ENCODE measurements at regions not wholly inside any gene's neighbourhood (a gene's known extent, or its start where the extent isn't known, plus 50 kb on each side); places are given as distances from the start of the nearest gene placed in this dataset.
"Not testable (repeated sequence)": the region's sequence is repeated elsewhere in the genome, so short reads cannot be mapped to it uniquely, and the experiment has no call there.

GRCh38 chr10:16231176-16231575, 205.6 kb upstream of the PTER start:
- intact Hi-C loops (cut with micrococcal nuclease) = no loop called here

GRCh38 chr10:16231734-16232435, 204.9 kb upstream of the PTER start:
- intact Hi-C loops (cut with micrococcal nuclease) = no loop called here

GRCh38 chr10:16232441-16232840, 204.4 kb upstream of the PTER start:
- intact Hi-C loops (cut with micrococcal nuclease) = no loop called here

GRCh38 chr10:16234916-16235315, 201.9 kb upstream of the PTER start:
- intact Hi-C loops (cut with micrococcal nuclease) = no loop called here

- intact Hi-C loops (cut with micrococcal nuclease) = no loop called here
Observed at GRCh38 chr10:16242446-16242845, 194.4 kb upstream of the PTER start.

GRCh38 chr10:16242859-16243613, 193.8 kb upstream of the PTER start:
- intact Hi-C loops (cut with micrococcal nuclease) = no loop called here

- intact Hi-C loops (cut with micrococcal nuclease) = not testable (repeated sequence)
Observed at GRCh38 chr10:16250136-16250535, 186.7 kb upstream of the PTER start.

GRCh38 chr10:16256336-16256735, 180.5 kb upstream of the PTER start:
- intact Hi-C loops (cut with micrococcal nuclease) = no loop called here

GRCh38 chr10:16258291-16259040, 178.3 kb upstream of the PTER start:
- intact Hi-C loops (cut with micrococcal nuclease) = no loop called here

GRCh38 chr10:16259726-16260125, 177.1 kb upstream of the PTER start:
- intact Hi-C loops (cut with micrococcal nuclease) = no loop called here

GRCh38 chr10:16260388-16260787, 176.4 kb upstream of the PTER start:
- intact Hi-C loops (cut with micrococcal nuclease) = no loop called here

GRCh38 chr10:16271571-16271970, 165.2 kb upstream of the PTER start:
- intact Hi-C loops (cut with micrococcal nuclease) = no loop called here

GRCh38 chr10:16274911-16275310, 161.9 kb upstream of the PTER start:
- intact Hi-C loops (cut with micrococcal nuclease) = no loop called here

- intact Hi-C loops (cut with micrococcal nuclease) = no loop called here
Observed at GRCh38 chr10:16280595-16280994, 156.2 kb upstream of the PTER start.

- intact Hi-C loops (cut with micrococcal nuclease) = no loop called here
Observed at GRCh38 chr10:16292366-16292765, 144.4 kb upstream of the PTER start.

- intact Hi-C loops (cut with micrococcal nuclease) = no loop called here
Observed at GRCh38 chr10:16297069-16297468, 139.7 kb upstream of the PTER start.

- intact Hi-C loops (cut with micrococcal nuclease) = no loop called here
Observed at GRCh38 chr10:16297642-16298041, 139.2 kb upstream of the PTER start.

GRCh38 chr10:16304311-16304710, 132.5 kb upstream of the PTER start:
- intact Hi-C loops (cut with micrococcal nuclease) = no loop called here

- intact Hi-C loops (cut with micrococcal nuclease) = no loop called here
Observed at GRCh38 chr10:16310440-16310839, 126.4 kb upstream of the PTER start.

- intact Hi-C loops (cut with micrococcal nuclease) = no loop called here
Observed at GRCh38 chr10:16314259-16314658, 122.6 kb upstream of the PTER start.

- intact Hi-C loops (cut with micrococcal nuclease) = no loop called here
Observed at GRCh38 chr10:16316733-16317390, 119.9 kb upstream of the PTER start.

- intact Hi-C loops (cut with micrococcal nuclease) = no loop called here
Observed at GRCh38 chr10:16341637-16342036, 95.2 kb upstream of the PTER start.

Measured in T-helper 1 cell treated with Interleukin-12 subunit alpha and Interleukin-12 subunit beta and Interleukin-4 antibody, amounts not matched to agents 30 ng/mL and 1 ng/mL, for 36 hours (primary cell).